HuH-7.5 (cell line): ENCODE measurements at regions not wholly inside any gene's neighbourhood (a gene's known extent, or its start where the extent isn't known, plus 50 kb on each side); places are given as distances from the start of the nearest gene placed in this dataset.
"Not testable (repeated sequence)": the region's sequence is repeated elsewhere in the genome, so short reads cannot be mapped to it uniquely, and the experiment has no call there.

Experiments used
- DNase-seq: peaks from one replicate; pipeline ENCODE4 v3.0.0; 2011; ENCODE audit warnings: low spot score

GRCh38 chr12:113569806-113570205 lies 98.1 kb upstream of the LHX5 start:
- DNase-seq = no peak

DNA sequence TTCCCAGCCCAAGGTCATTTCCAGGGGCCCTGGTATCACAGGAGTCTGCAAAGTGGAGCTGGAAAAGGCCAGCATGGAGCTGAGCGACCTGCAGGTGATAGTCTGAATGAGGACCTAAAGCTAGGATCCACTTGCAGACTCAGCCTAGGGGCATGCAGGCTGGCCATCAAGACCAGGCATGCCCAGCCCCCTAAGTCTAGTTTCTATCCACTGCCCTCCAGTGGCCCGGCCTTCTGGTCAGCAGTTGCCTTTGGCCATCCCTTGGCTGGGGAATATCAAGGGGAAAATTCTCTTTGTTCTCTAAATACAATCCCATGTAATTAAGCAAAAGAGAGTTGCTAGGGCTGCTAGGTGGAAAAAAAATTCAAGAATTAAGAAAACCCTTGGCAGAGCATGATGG lies 96.3 kb upstream of the LHX5 start:
- DNase-seq = no peak

GRCh38 chr12:113565368-113565767 lies 93.7 kb upstream of the LHX5 start:
- DNase-seq = no peak

DNA sequence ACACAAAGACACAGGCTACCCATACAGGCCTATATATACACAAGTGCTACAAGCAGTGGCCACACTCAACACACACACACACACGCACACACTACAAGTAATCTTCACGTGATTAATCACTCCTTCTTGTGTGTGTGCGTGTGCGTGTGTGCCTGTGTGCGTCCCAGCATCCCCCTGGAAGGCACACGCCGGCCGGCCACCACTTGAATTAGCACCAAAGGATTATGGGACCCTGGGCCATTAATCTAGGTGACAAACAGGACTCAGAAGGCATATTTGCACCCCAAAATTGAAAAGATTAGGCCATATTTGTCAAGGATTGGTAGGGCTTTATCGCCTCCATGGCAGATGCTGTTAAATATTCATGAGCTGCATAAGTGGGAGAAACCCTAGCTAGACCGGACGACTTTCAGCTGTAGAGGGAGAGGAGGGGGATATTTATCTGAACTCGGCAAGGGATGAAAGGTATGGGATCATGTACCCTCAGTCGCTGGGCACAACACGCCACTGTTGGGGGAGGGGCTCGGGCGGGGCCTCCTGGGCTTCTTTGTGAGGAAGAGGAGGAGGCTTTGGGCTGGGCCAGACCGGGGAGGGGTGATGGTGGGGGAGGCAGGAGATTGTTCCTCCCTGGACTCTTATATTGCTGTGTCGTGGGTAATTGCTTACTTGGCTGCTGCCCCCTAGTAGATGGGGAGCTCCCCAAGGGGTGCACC lies 89.6 kb upstream of the LHX5 start:
- DNase-seq = no peak

- DNase-seq = no peak
These were observed 87.8 kb upstream of the LHX5 start for GRCh38 chr12:113559466-113559865.

- DNase-seq = no peak
These were observed 83.6 kb upstream of the LHX5 start for GRCh38 chr12:113555226-113555625.

- no peak for DNase-seq
These were observed 81.1 kb upstream of the LHX5 start for GRCh38 chr12:113552760-113553159.

- no peak for DNase-seq
These were observed 79.9 kb upstream of the LHX5 start for GRCh38 chr12:113551563-113551962.

GRCh38 chr12:113548467-113548866 lies 76.8 kb upstream of the LHX5 start:
- DNase-seq = no peak

GRCh38 chr12:113546916-113547863 lies 75.5 kb upstream of the LHX5 start:
- DNase-seq = no peak

DNA sequence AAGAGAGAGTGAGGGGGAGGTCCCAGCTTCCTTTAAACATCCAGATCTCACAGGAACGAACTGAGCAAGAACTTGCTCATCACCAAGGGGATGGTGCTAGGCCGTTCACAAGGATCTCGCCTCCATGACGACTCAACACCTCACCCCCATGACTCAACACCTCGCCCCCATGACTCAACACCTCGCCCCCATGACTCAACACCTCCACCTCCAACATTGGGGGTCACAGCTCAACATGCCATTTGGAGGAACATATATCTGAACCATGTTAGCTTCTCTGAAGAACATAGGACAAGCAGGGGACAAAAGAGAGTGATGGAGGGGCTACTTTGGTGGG lies 66.0 kb upstream of the LHX5 start:
- no peak for DNase-seq

DNA sequence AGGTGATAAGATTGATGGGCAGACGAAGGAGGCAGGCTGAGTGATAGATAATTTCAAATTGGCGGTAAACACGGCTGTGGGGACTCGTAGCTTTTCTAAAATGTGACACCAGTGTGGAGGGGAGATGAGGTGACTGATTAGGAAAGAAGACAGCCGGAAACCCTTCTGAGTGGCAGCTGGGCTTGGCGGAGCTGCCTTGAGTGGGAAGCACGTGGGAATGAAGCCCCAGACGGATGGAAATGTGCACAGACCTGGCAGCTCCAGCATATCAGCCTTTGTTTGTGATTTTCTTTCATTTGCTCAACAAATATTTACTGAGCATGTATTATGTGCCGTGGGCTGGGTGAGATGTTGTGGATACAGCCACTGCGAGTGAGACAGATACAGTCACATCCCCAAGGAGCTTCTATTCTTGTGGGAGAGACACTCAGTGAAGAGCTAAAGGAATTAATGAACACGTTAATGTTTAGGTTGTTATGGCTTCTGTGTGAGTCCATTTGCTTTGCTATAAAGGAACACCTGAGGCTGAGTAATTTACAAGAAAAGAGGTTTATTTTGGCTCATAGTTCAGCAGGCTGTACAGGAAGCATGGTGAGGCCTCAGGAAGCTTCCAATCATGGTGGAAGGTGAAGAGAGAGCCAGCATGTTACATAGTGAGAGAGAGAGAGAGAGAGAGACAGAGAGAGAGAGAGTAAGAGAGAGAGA lies 65.5 kb upstream of the LHX5 start:
- no peak for DNase-seq

GRCh38 chr12:113535100-113535499 lies 63.4 kb upstream of the LHX5 start:
- no peak for DNase-seq

GRCh38 chr12:113534555-113534954 lies 62.9 kb upstream of the LHX5 start:
- no peak for DNase-seq

- no peak for DNase-seq
These were observed 62.2 kb upstream of the LHX5 start for GRCh38 chr12:113533842-113534375.

DNA sequence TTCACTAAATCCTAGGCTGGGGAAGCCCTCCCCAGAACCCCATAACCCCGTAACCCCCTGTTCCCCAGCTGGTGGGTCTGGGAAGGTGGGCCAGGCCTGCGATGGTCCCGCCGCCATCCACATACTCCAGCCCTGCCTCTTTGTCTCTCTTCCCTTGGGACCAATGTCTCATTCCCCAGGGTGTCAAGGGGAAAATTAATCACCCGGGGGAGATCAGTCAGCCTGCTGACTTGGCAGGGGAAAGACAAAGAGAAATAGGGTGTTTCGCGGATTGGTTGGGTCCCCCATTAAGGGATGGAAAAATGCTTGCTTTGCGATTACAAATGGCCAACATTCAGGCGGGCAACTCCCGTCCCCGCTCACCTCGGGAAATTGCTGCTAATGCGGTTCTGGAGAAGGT lies 60.6 kb upstream of the LHX5 start:
- DNase-seq = no peak

DNA sequence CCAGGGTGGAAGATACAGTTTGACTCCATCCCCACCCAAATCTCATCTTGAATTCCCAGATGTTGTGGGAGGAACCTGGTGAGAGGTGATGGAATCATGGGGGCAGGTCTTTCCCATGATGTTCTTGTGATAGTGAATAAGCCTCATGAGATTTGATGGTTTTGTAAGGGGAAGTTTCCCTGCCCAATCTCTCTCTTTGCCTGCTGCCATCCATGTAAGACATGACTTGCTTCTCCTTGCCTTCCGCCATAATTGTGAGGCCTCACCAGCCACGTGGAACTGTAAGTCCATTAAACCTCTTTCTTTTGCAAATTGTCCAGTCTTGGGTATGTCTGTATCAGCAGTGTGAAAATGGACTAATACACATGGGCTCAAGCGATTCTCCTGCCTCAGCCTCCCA lies 59.4 kb upstream of the LHX5 start:
- not testable (repeated sequence) for DNase-seq

DNA sequence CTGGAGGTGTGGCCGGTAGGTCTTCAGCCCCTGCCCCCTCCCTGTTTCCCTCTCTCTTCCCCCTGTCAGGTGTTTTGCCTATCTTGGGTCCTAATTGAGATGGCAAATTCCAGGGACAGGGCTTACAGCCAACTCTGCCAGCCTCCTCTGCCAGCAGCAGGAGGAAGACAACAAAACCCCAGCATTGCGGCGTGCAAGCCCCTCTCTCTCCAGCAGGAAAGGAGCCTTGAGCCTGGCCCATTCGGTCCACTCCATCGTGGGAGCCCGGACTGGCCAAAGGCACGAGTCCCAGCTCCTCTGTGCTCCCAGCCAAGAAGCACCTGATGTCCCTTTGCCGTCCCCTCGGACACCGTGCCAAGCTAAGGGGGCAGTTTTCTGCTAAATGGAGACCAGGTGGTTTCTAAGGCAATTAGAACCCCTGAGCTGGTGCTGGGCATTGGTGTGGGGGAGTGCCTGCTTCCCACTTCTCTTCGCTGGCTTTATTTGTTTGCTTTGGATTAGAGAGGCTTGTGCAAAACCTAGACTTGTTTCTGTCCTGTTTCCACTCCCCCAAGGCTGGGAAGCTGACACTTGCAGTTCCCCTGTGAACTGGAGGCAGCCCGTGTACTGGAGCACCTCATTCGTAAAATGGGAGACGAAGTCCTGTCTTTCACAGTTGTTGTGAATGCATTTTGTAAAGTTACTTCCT lies 57.1 kb upstream of the LHX5 start:
- DNase-seq = no peak

- DNase-seq = no peak
These were observed 53.4 kb upstream of the LHX5 start for GRCh38 chr12:113525066-113525465.

DNA sequence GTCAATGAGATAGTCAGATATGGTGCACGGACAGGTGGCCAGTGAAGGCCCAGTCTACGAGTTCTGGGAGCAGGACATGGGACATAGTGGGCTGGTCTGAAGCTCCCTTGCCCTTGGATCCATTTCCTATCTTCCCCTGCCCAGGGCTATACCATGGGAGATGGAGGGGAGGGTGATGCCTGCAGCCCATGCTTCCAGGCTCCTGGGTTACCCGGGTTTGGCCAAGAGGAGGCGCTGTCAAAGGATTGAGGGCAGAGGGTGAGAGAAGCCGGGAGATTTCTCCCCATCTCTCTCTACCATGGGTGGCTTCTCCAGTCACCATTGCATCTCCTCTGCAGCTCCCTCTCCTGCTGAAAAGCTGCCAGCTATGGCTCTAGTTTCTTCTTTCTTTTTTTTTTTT lies 52.8 kb upstream of the LHX5 start:
- no peak for DNase-seq

GRCh38 chr12:113521708-113522107 lies 50.0 kb upstream of the LHX5 start:
- no peak for DNase-seq
